ENCODE measurements at regions not wholly inside any gene's neighbourhood (a gene's known extent, or its start where the extent isn't known, plus 50 kb on each side); places are given as distances from the start of the nearest gene placed in this dataset.
"Not testable (repeated sequence)": the region's sequence is repeated elsewhere in the genome, so short reads cannot be mapped to it uniquely, and the experiment has no call there.

GRCh38 chr2:39584283-39584965 lies 81.3 kb upstream of the TMEM178A start:
- DNase-seq: no peak

- DNase-seq: not testable (repeated sequence)
Measured at GRCh38 chr2:39585531-39585930, 80.2 kb upstream of the TMEM178A start.

GRCh38 chr2:39587168-39587567 lies 78.5 kb upstream of the TMEM178A start:
- no peak for DNase-seq

GRCh38 chr2:39587641-39588040 lies 78.1 kb upstream of the TMEM178A start:
- DNase-seq: no peak

- no peak for DNase-seq
Measured at GRCh38 chr2:39593439-39594393, 72.0 kb upstream of the TMEM178A start.

GRCh38 chr2:39595116-39595515 lies 70.6 kb upstream of the TMEM178A start:
- no peak for DNase-seq

- no peak for DNase-seq
Measured at GRCh38 chr2:39597314-39597713, 68.4 kb upstream of the TMEM178A start.

- DNase-seq: no peak
Measured at GRCh38 chr2:39602616-39603015, 63.1 kb upstream of the TMEM178A start.

GRCh38 chr2:39603436-39603835 lies 62.3 kb upstream of the TMEM178A start:
- DNase-seq: no peak

- DNase-seq: no peak
Measured at GRCh38 chr2:39604866-39605265, 60.9 kb upstream of the TMEM178A start.

GRCh38 chr2:39606585-39606984 lies 59.1 kb upstream of the TMEM178A start:
- DNase-seq: no peak

GRCh38 chr2:39607538-39608262 lies 58.0 kb upstream of the TMEM178A start:
- DNase-seq: no peak

- no peak for DNase-seq
Measured at GRCh38 chr2:39608263-39608575, 57.5 kb upstream of the TMEM178A start.

- DNase-seq: no peak
Measured at GRCh38 chr2:39608686-39609441, 56.9 kb upstream of the TMEM178A start.

- DNase-seq: no peak
Measured at GRCh38 chr2:39609917-39610316, 55.8 kb upstream of the TMEM178A start.

- DNase-seq: no peak
Measured at GRCh38 chr2:39615675-39616074, 50.0 kb upstream of the TMEM178A start.

Measured in activated naive CD4-positive, alpha-beta T cell treated with anti-CD3 and anti-CD28 coated beads, Interleukin-2, amount 50 U/mL, for 16 hours (primary cell).